Left lung (tissue), 4 donors: ENCODE measurements at regions not wholly inside any gene's neighbourhood (a gene's known extent, or its start where the extent isn't known, plus 50 kb on each side); places are given as distances from the start of the nearest gene placed in this dataset.

Experiments used
- ATAC-seq: fragments of 200-7000 bp; cut with Tn5 transposase; one replicate; pipeline ENCODE4 v1.9.1; 2020; ENCODE audit warnings: moderate library complexity
- DNase-seq, 4 donors: peaks; one replicate each; pipeline ENCODE4 v3.0.0-alpha.2; 2013 to 2020
- H3K27ac ChIP-seq, 2 donors: fragments of 200-600 bp; sonication (generic) in 1 of 2; one replicate each; pipeline versions ENCODE4 v1.5.0 to v1.8.0; 2020 to 2021
- H3K27me3 ChIP-seq, 2 donors: fragments of 200-600 bp; sonication (generic) in 1 of 2; one replicate each; pipeline versions ENCODE4 v1.5.0 to v1.8.0; 2020 to 2021
- H3K36me3 ChIP-seq, 2 donors: fragments of 200-600 bp; sonication (generic) in 1 of 2; one replicate each; pipeline versions ENCODE4 v1.5.0 to v1.8.0; 2020 to 2021
- H3K4me1 ChIP-seq, 2 donors: fragments of 200-600 bp; one replicate each; pipeline ENCODE4 v1.8.0; 2021
- H3K4me3 ChIP-seq, 2 donors: fragments of 200-600 bp; sonication (generic) in 1 of 2; one replicate each; pipeline versions ENCODE4 v1.5.0 to v1.8.0; 2020 to 2021; ENCODE audit warnings: mild to moderate bottlenecking in 1 of 2
- H3K9me3 ChIP-seq, 2 donors: fragments of 200-600 bp; sonication (generic) in 1 of 2; one replicate each; pipeline versions ENCODE4 v1.5.0 to v1.8.0; 2020 to 2021
- CTCF ChIP-seq, 2 donors: fragments of 200-600 bp; sonication (generic) in 1 of 2; IDR thresholded peaks; one replicate each; pipeline versions ENCODE4 v1.5.0 to v1.8.0; 2021; ENCODE audit warnings: antibody characterized with exemption in 2 of 2
- intact Hi-C, 2 donors: fragments of 100-400 bp; cut with DNase I; formaldehyde crosslinking; loops; one replicate each; pipeline versions ENCODE4 v1.11.2 to v1.14.2; 2022
- donor health status: DM: no; HTN: yes; CAD: no.
- donor health status: DM: no; HTN: no; CAD: no.

DNA sequence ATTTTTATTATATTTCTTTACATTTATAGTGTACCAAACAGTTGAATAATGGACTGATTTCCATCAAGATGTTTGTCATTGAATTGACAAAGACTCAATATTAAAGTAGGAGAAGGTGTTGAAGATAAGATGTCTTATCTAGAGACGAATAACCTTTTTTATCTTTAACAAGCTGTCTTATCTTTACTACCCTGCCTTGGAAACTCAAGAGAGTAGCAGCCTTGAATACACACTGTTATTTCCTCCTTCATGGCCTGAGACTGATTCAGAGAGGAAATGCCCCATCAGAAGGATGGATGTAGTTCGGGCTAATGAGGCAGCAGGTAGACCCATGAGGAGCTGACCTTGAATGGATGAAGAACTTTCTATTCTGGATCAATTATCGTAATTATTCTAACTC, 365.1 kb upstream of the SEMA6D start:
- ATAC-seq = no peak
- TF ChIP-seq CTCF (IDR thresholded peaks at IDR 0.05) = no peak
- H3K9me3 ChIP-seq = no peaks in the 10 kb centered on the region
- no peaks in the 10 kb centered on the region for H3K36me3 ChIP-seq
- H3K27me3 ChIP-seq = no peaks in the 10 kb centered on the region
- H3K4me3 ChIP-seq = no peak overlapping the region
- no peak for DNase-seq
- no peaks in the 10 kb centered on the region for H3K4me1 ChIP-seq
- intact Hi-C loops = no loop called here
- no peak overlapping the region for H3K27ac ChIP-seq

- TF ChIP-seq CTCF (IDR thresholded peaks at IDR 0.05) = no peak
- H3K36me3 ChIP-seq = no peaks in the 10 kb centered on the region
- H3K27me3 ChIP-seq = no peaks in the 10 kb centered on the region
- DNase-seq (no peak), ATAC-seq (no peak)
- intact Hi-C loops = no loop called here
- H3K9me3 ChIP-seq = no peaks in the 10 kb centered on the region
- no peak overlapping the region for H3K27ac ChIP-seq
- H3K4me1 ChIP-seq = no peaks in the 10 kb centered on the region
- no peak overlapping the region for H3K4me3 ChIP-seq
Measured at GRCh38 chr15:47355759-47356158, 361.5 kb upstream of the SEMA6D start.

DNA sequence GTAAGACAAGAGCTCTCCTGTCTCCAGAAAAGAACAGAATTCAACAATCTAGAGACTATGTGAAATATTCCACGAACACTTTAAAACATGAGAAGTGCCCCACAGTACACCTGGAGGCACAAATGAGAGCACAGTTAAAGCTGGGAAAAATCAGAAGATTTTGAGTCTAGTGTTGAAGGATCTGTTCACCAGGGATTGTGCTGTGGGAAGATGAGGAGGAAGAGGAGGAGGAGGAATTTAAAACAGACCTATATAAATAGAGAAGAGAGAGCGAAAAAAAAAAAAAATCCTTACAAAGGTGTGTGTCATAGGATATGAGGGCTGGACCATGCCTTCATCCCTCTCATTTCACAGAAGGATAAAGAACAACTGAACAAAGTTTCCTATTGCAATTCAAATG, 361.0 kb upstream of the SEMA6D start:
- ATAC-seq (no peak), DNase-seq (no peak)

GRCh38 chr15:47358876-47359275, 358.4 kb upstream of the SEMA6D start:
- no peak for ATAC-seq
- Histone ChIP-seq H3K36me3 (no peaks in the 10 kb centered on the region), H3K27me3 (no peaks in the 10 kb centered on the region), H3K27ac (no peak overlapping the region), H3K4me3 (no peak overlapping the region), H3K9me3 (no peaks in the 10 kb centered on the region), H3K4me1 (no peaks in the 10 kb centered on the region)
- no peak for DNase-seq
- intact Hi-C loops = no loop called here
- TF ChIP-seq CTCF (IDR thresholded peaks at IDR 0.05) = no peak

More for the DNA sequence above, 361.0 kb upstream of the SEMA6D start:
- H3K9me3 ChIP-seq = no peaks in the 10 kb centered on the region
- intact Hi-C loops = no loop called here
- no peak overlapping the region for H3K4me3 ChIP-seq
- TF ChIP-seq CTCF (IDR thresholded peaks at IDR 0.05) = no peak
- H3K27me3 ChIP-seq = no peaks in the 10 kb centered on the region
- no peaks in the 10 kb centered on the region for H3K4me1 ChIP-seq
- no peak overlapping the region for H3K27ac ChIP-seq
- H3K36me3 ChIP-seq = no peaks in the 10 kb centered on the region

- intact Hi-C loops = no loop called here
- Histone ChIP-seq H3K36me3 (no peaks in the 10 kb centered on the region), H3K9me3 (no peaks in the 10 kb centered on the region), H3K4me3 (no peak overlapping the region), H3K4me1 (no peaks in the 10 kb centered on the region), H3K27ac (no peak overlapping the region), H3K27me3 (no peaks in the 10 kb centered on the region)
- TF ChIP-seq CTCF (IDR thresholded peaks at IDR 0.05) = no peak
- no peak for DNase-seq
- ATAC-seq = no peak
Measured at GRCh38 chr15:47360305-47360704, 357.0 kb upstream of the SEMA6D start.
